Activated CD4-positive, alpha-beta T cell treated with anti-CD3 and anti-CD28 coated beads for 36 hours (primary cell): ENCODE measurements at regions not wholly inside any gene's neighbourhood (a gene's known extent, or its start where the extent isn't known, plus 50 kb on each side); places are given as distances from the start of the nearest gene placed in this dataset.

Source experiments
- ATAC-seq: fragments of 200-7000 bp; cut with Tn5 transposase; one replicate; pipeline ENCODE4 v1.10.0; 2021; ENCODE audit warnings: mild to moderate bottlenecking, moderate library complexity
- CTCF ChIA-PET: fragments of 350-600 bp; sonication (Branson Sonifier 250); formaldehyde crosslinking; loops from one replicate; lab custom pipeline; 2021; ENCODE audit warnings: antibody characterized with exemption; lab: Charles Lee
- POLR2A ChIA-PET: fragments of 350-600 bp; sonication (Branson Sonifier 250); formaldehyde crosslinking; loops from one replicate; lab custom pipeline; 2021; ENCODE audit warnings: antibody characterized with exemption, inconsistent platforms; lab: Charles Lee
- DNase-seq: peaks from one replicate; pipeline ENCODE4 v3.0.0-alpha.2; 2020
- H3K27ac Mint-ChIP-seq: one replicate; pipeline ENCODE4 v1.8.0; 2021; ENCODE audit warnings: mixed read lengths
- H3K27me3 Mint-ChIP-seq: one replicate; pipeline ENCODE4 v1.8.0; 2021; ENCODE audit warnings: mixed read lengths
- H3K36me3 Mint-ChIP-seq: one replicate; pipeline ENCODE4 v1.8.0; 2021; ENCODE audit warnings: low read depth, mixed read lengths
- H3K4me1 Mint-ChIP-seq: one replicate; pipeline ENCODE4 v1.8.0; 2021; ENCODE audit warnings: mixed read lengths
- H3K4me3 Mint-ChIP-seq: one replicate; pipeline ENCODE4 v1.8.0; 2021; ENCODE audit warnings: mild to moderate bottlenecking, moderate library complexity, mixed read lengths
- H3K9me3 Mint-ChIP-seq: one replicate; pipeline ENCODE4 v1.8.0; 2021; ENCODE audit warnings: low read depth, mixed read lengths
- intact Hi-C, 2 experiments: fragments of 100-400 bp; cut with DNase I in 1 of 2; cut with micrococcal nuclease in 1 of 2; formaldehyde crosslinking; loops; one replicate each; pipeline versions ENCODE4 v1.14.2 to v1.15.1; 2022 to 2024; cut with DNase I, micrococcal nuclease

- POLR2A ChIA-PET: no interaction called here
- no peak overlapping the region for H3K4me3 Mint-ChIP-seq
- no peaks in the 10 kb centered on the region for H3K36me3 Mint-ChIP-seq
- no peaks in the 10 kb centered on the region for H3K27me3 Mint-ChIP-seq
- no peak overlapping the region for H3K27ac Mint-ChIP-seq
- CTCF ChIA-PET: no interaction called here
- no peaks in the 10 kb centered on the region for H3K4me1 Mint-ChIP-seq
- no peak for DNase-seq
- no peak for ATAC-seq
- intact Hi-C loops: no loop called here
- H3K9me3 Mint-ChIP-seq: peaks cover 5% of the 10 kb centered on the region
Measured at GRCh38 chr9:82164159-82164558, 175.6 kb downstream of the SPATA31D1 start.

DNA sequence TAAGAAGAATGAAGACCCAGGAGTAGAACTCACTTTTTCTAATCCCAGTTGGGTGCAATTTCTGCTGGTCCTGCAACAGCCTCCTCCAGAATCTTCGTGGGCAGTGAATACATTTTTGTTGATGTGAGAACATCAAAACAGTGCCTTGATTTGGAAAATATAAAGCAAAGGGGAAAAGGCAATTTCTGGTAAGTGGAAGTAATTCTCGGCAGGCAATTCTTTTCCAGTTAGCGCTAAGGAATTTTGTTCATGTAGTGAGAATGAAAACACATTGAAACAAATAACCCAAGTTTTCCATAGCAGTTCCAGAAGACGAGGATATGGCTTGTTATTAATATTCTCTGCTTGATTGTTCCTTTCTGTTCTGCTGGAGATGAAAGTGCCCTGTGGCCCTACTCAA, 178.7 kb downstream of the SPATA31D1 start:
- H3K9me3 Mint-ChIP-seq: peaks cover 5% of the 10 kb centered on the region
- ATAC-seq: no peak
- DNase-seq: no peak
- no peaks in the 10 kb centered on the region for H3K36me3 Mint-ChIP-seq
- ChIA-PET POLR2A (no interaction called here), CTCF (no interaction called here)
- intact Hi-C loops: no loop called here
- H3K4me3 Mint-ChIP-seq: no peak overlapping the region
- H3K27me3 Mint-ChIP-seq: no peaks in the 10 kb centered on the region
- H3K27ac Mint-ChIP-seq: no peak overlapping the region
- no peaks in the 10 kb centered on the region for H3K4me1 Mint-ChIP-seq

DNA sequence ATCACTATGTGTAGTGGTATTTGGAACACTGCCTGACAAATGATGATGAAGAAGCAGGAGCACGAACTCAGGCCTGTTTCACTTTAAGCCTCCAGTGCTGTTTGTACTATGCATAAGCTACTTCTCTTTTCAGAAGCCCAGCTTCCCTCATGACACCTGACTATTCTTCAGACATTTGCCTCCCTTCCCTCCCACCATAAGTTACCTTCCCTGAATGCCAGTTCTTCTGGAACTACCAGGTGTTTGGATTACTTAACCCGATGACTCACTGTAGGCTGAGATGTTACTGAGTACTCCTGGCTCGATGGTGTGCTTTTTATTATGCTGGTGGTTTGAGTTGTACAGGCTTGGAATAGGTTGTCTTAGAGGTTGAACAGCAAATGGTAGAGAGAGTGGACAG, 180.0 kb downstream of the SPATA31D1 start:
- H3K27me3 Mint-ChIP-seq: no peaks in the 10 kb centered on the region
- ATAC-seq (no peak), DNase-seq (no peak)
- intact Hi-C loops: no loop called here
- CTCF ChIA-PET: no interaction called here
- no peaks in the 10 kb centered on the region for H3K36me3 Mint-ChIP-seq
- no peak overlapping the region for H3K27ac Mint-ChIP-seq
- no peaks in the 10 kb centered on the region for H3K4me1 Mint-ChIP-seq
- peaks cover 2% of the 10 kb centered on the region for H3K9me3 Mint-ChIP-seq
- no peak overlapping the region for H3K4me3 Mint-ChIP-seq
- POLR2A ChIA-PET: no interaction called here

GRCh38 chr9:82170866-82171265, 182.3 kb downstream of the SPATA31D1 start:
- H3K4me3 Mint-ChIP-seq: no peak overlapping the region
- intact Hi-C loops: no loop called here
- no peaks in the 10 kb centered on the region for H3K27me3 Mint-ChIP-seq
- H3K36me3 Mint-ChIP-seq: no peaks in the 10 kb centered on the region
- no peak overlapping the region for H3K27ac Mint-ChIP-seq
- ATAC-seq: no peak
- ChIA-PET POLR2A (no interaction called here), CTCF (no interaction called here)
- no peaks in the 10 kb centered on the region for H3K4me1 Mint-ChIP-seq
- no peak for DNase-seq
- H3K9me3 Mint-ChIP-seq: peaks cover 4% of the 10 kb centered on the region

DNA sequence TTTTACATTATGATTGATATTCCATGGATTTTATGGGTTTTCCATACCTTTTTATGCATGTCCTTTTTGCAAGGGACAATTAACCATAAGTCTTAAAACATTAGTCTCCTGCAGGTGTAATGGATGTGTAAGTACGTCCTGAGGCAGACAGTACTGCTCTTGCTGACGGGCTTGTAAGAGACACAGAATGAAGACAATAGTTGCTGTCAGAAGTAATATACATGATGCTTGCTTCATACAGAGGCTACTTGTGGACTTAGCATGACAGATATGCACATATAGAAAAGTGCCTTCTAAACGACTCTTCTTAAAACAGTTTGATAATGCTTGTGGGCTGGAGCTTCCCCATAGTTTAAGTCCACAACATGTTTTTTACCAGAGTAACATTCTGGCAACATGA, 182.7 kb downstream of the SPATA31D1 start:
- Mint-ChIP-seq H3K27me3 (no peaks in the 10 kb centered on the region), H3K4me1 (no peaks in the 10 kb centered on the region), H3K9me3 (peaks cover 3% of the 10 kb centered on the region), H3K27ac (no peak overlapping the region), H3K4me3 (no peak overlapping the region), H3K36me3 (no peaks in the 10 kb centered on the region)
- CTCF ChIA-PET: no interaction called here
- POLR2A ChIA-PET: no interaction called here
- DNase-seq (no peak), ATAC-seq (no peak)
- intact Hi-C loops: no loop called here

- intact Hi-C loops: no loop called here
- Mint-ChIP-seq H3K4me3 (no peak overlapping the region), H3K27ac (no peak overlapping the region), H3K4me1 (no peaks in the 10 kb centered on the region), H3K9me3 (peaks cover 2% of the 10 kb centered on the region), H3K36me3 (no peaks in the 10 kb centered on the region), H3K27me3 (no peaks in the 10 kb centered on the region)
- ChIA-PET CTCF (no interaction called here), POLR2A (no interaction called here)
- DNase-seq (no peak), ATAC-seq (no peak)
Measured at GRCh38 chr9:82180711-82181110, 192.1 kb downstream of the SPATA31D1 start.

DNA sequence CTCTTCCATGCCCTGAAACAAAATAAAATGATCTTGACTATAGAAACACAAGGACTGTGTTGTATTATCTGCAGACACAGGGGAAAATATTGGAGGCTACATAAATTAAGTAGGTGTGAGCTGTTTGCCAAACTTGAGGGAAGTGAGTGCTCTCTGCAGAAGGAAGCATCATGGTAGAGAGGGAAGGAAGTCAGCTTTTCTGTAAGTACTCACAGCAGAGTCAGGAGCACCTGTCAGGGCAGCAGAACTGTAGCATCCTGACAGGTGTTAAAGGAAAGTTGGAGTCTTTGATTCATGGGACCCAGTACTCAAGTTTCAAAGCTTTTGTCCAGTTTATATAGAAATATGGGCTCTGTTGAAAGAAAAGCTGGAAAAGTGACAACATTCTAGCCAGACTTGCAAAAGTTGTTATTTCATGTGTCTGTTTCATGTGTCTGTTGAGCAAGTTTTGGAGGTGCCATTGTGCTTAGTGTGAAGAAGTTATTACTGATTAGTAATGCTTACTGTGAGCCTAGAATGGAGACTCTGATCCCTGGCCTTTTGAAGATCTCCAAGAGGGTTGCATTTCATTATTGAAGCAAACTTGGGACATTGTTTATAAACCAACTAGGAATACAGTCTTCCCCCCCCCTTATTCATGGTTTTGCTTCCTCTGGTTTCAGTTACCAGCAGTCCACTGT, 194.7 kb downstream of the SPATA31D1 start:
- H3K27ac Mint-ChIP-seq: no peak overlapping the region
- no peaks in the 10 kb centered on the region for H3K4me1 Mint-ChIP-seq
- POLR2A ChIA-PET: no interaction called here

DNA sequence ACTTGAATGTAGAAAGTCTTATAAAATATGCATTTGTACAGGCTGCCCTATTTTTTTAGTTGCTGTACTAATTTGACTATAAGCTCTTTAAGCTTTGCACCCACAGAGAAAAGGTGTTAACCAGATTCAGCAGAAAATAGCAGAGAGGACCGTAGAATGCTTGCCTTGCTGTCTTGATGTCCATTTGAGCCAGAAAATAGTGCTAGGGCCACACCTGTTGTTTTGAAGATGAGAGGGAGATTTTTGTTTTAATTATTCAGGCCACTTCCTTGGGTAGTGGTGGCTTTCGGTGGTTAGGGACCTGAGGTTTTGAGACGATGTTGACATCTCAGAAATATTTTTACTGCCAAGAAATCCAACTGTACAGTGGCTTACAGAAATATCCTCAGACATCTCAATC, 196.0 kb downstream of the SPATA31D1 start:
- H3K4me1 Mint-ChIP-seq: no peaks in the 10 kb centered on the region

More for the DNA sequence above, 194.7 kb downstream of the SPATA31D1 start:
- no peak overlapping the region for H3K4me3 Mint-ChIP-seq
- no peaks in the 10 kb centered on the region for H3K9me3 Mint-ChIP-seq
- intact Hi-C loops: no loop called here
- no peaks in the 10 kb centered on the region for H3K27me3 Mint-ChIP-seq
- H3K36me3 Mint-ChIP-seq: no peaks in the 10 kb centered on the region
- ATAC-seq (no peak), DNase-seq (no peak)
- CTCF ChIA-PET: no interaction called here

DNA sequence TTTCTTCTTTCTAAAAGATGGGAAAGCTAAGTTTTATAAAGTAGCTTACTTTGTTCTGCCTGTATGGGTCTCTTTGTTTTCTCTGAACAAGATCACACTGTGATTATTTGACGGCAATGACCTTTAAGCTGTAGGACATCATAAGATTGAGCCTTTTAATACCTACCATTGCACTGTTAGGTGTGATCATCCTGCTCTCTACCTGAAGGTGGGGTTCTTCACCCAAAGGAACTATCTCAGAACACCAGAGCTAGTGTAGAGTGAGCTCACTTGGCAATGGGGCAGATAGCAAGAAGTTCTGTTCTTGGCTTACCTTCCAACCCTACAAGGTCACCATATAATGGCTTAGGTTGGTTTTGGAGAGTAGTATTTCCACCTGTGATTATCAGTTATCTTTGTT, 200.2 kb downstream of the SPATA31D1 start:
- Mint-ChIP-seq H3K27ac (no peak overlapping the region), H3K4me3 (no peak overlapping the region), H3K27me3 (no peaks in the 10 kb centered on the region), H3K9me3 (peaks cover 2% of the 10 kb centered on the region), H3K4me1 (no peaks in the 10 kb centered on the region), H3K36me3 (no peaks in the 10 kb centered on the region)
- DNase-seq: no peak
- intact Hi-C loops: no loop called here
- POLR2A ChIA-PET: no interaction called here
- ATAC-seq: no peak
- CTCF ChIA-PET: no interaction called here

More for the DNA sequence above, 196.0 kb downstream of the SPATA31D1 start:
- CTCF ChIA-PET: interaction anchor here (0.7 kb wide), 1 partner anchor 460 kb away, joined by 3 read pairs; no protein-coding TSS in a partner anchor
- no peak overlapping the region for H3K4me3 Mint-ChIP-seq
- H3K9me3 Mint-ChIP-seq: no peaks in the 10 kb centered on the region
- DNase-seq (no peak), ATAC-seq (no peak)
- POLR2A ChIA-PET: no interaction called here
- no peak overlapping the region for H3K27ac Mint-ChIP-seq
- intact Hi-C loops: no loop called here
- no peaks in the 10 kb centered on the region for H3K36me3 Mint-ChIP-seq
- H3K27me3 Mint-ChIP-seq: no peaks in the 10 kb centered on the region

- Mint-ChIP-seq H3K36me3 (no peaks in the 10 kb centered on the region), H3K27me3 (no peaks in the 10 kb centered on the region), H3K4me3 (no peak overlapping the region), H3K27ac (no peak overlapping the region), H3K4me1 (no peaks in the 10 kb centered on the region), H3K9me3 (peaks cover 2% of the 10 kb centered on the region)
- intact Hi-C loops: no loop called here
- ChIA-PET CTCF (no interaction called here), POLR2A (no interaction called here)
- no peak for DNase-seq
- ATAC-seq: no peak
Measured at GRCh38 chr9:82191082-82191770, 202.7 kb downstream of the SPATA31D1 start.

DNA sequence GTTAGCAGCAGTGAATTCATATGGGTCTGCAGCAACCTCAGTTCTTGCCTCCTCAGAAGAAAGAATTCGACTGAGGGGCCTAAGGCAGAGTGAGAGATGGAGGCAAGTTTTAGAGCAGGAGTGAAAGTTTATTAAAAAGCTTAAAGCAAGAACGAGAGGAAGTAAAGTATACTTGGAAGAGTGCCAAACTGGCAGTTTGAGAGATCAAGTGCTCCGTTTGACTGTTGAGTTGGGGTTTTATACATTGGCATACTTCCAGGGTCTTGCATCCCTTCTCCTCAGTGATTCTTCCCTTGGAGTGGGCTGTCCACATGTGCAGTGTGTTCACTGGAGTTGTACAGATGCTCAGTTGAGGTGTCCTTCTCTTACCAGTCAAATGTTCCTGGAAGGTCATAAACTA, 203.6 kb downstream of the SPATA31D1 start:
- DNase-seq (no peak), ATAC-seq (no peak)
- no peaks in the 10 kb centered on the region for H3K27me3 Mint-ChIP-seq
- no peak overlapping the region for H3K4me3 Mint-ChIP-seq
- POLR2A ChIA-PET: no interaction called here
- H3K27ac Mint-ChIP-seq: no peak overlapping the region
- CTCF ChIA-PET: interaction anchor here (1.1 kb wide), 1 partner anchor 67 kb away, joined by 4 read pairs; no protein-coding TSS in a partner anchor
- no peaks in the 10 kb centered on the region for H3K4me1 Mint-ChIP-seq
- intact Hi-C loops: no loop called here
- peaks cover 2% of the 10 kb centered on the region for H3K9me3 Mint-ChIP-seq
- H3K36me3 Mint-ChIP-seq: no peaks in the 10 kb centered on the region
